Loucy (cell line): ENCODE measurements at regions not wholly inside any gene's neighbourhood (a gene's known extent, or its start where the extent isn't known, plus 50 kb on each side); places are given as distances from the start of the nearest gene placed in this dataset.

Experiments
- EZH2phosphoT487 ChIP-seq: fragments of 200-600 bp; IDR thresholded peaks from 2 replicates; pipeline ENCODE4 v1.6.1; 2018; ENCODE audit warnings: antibody characterized with exemption, mild to moderate bottlenecking, moderate library complexity, borderline replicate concordance
- TF ChIP-seq, protein P1 (sequence below): fragments of 200-600 bp; sonication (generic); conservative IDR thresholded peaks from 2 replicates; pipeline ENCODE4 v1.5.1; 2014; ENCODE audit warnings: mild to moderate bottlenecking, antibody characterized with exemption, low read length

DNA sequence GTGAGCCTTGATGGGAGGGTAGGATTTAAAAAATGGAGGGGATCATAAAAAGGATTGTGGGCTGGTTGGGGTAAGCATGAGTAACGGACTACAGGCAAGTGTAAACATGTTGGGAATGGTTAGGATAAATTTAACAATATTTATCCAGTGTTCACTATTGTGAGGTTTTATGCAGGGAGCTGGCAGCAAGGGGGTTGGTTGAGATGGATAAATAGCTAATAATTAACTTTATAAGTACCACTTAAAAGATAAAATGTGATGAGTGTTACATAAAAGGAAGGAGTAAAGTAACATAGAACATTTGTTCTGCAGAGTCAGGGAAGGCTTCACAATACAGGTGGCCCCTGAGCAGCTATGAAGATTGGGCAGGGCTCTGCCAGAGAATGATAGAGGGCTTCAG, 109.0 kb downstream of the NGF start:
- TF ChIP-seq, protein P1, sequence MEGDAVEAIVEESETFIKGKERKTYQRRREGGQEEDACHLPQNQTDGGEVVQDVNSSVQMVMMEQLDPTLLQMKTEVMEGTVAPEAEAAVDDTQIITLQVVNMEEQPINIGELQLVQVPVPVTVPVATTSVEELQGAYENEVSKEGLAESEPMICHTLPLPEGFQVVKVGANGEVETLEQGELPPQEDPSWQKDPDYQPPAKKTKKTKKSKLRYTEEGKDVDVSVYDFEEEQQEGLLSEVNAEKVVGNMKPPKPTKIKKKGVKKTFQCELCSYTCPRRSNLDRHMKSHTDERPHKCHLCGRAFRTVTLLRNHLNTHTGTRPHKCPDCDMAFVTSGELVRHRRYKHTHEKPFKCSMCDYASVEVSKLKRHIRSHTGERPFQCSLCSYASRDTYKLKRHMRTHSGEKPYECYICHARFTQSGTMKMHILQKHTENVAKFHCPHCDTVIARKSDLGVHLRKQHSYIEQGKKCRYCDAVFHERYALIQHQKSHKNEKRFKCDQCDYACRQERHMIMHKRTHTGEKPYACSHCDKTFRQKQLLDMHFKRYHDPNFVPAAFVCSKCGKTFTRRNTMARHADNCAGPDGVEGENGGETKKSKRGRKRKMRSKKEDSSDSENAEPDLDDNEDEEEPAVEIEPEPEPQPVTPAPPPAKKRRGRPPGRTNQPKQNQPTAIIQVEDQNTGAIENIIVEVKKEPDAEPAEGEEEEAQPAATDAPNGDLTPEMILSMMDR: no peak
- TF ChIP-seq EZH2phosphoT487: no peak
